ENCODE measurements at regions not wholly inside any gene's neighbourhood (a gene's known extent, or its start where the extent isn't known, plus 50 kb on each side); places are given as distances from the start of the nearest gene placed in this dataset.

GRCh38 chr2:65812887-65813286, 380.5 kb upstream of the SPRED2 start:
- no peak overlapping the region for H3K9ac ChIP-seq (ENCODE audit: low read depth, low read length)
- H2AK9ac ChIP-seq (replicated peaks; ENCODE audit: low read depth, low read length, poor library complexity), result no peak overlapping the region
- H3K9me3 ChIP-seq (ENCODE audit: control insufficient read depth, insufficient read depth, low read length), result no peaks in the 10 kb centered on the region
- intact Hi-C loops (cut with micrococcal nuclease), result no loop called here
- no peaks in the 10 kb centered on the region; the same call in 1 of the 2 replicates for H3K27me3 ChIP-seq (ENCODE audit: control insufficient read depth, insufficient read depth, low read length)
- H4K8ac ChIP-seq (ENCODE audit: low read depth in 2 of 2, low read length in 2 of 2), result no peak overlapping the region
- H3K9me1 ChIP-seq (ENCODE audit: insufficient read depth, low read length), result no peaks in the 10 kb centered on the region
- H4K5ac ChIP-seq (ENCODE audit: low read depth, low read length), result no peak overlapping the region
- BruUV-seq (replicated peaks), result no TSS peak
- H4K20me1 ChIP-seq (ENCODE audit: insufficient read depth, low read length), result no peaks in the 10 kb centered on the region
- no peak overlapping the region for H3K14ac ChIP-seq (replicated peaks; ENCODE audit: low read depth, low read length)
- H2BK15ac ChIP-seq (ENCODE audit: low read depth, low read length), result no peak overlapping the region
- no peaks in the 10 kb centered on the region for H3K4me1 ChIP-seq (ENCODE audit: control insufficient read depth, insufficient read depth, low read length)
- H2BK5ac ChIP-seq (ENCODE audit: low read depth, low read length, poor library complexity, severe bottlenecking), result no peak overlapping the region
- dilution Hi-C loops (cut with HindIII; ENCODE audit: low sequenced_read_pairs, unreplicated experiment), result no loop called here
- H3K36me3 ChIP-seq (ENCODE audit: control insufficient read depth, insufficient read depth, low read length), result no peaks in the 10 kb centered on the region
- no peak overlapping the region for H2AK5ac ChIP-seq (ENCODE audit: low read depth, low read length)
- H4K91ac ChIP-seq (ENCODE audit: insufficient read depth, low read depth, low read length), result no peak overlapping the region
- no peak overlapping the region for H3K18ac ChIP-seq (ENCODE audit: low read depth, low read length)
- H3K27ac ChIP-seq (ENCODE audit: insufficient read depth, low read length), result no peak overlapping the region
- no peaks in the 10 kb centered on the region for H3K79me1 ChIP-seq (ENCODE audit: low read depth in 1 of 2, low read length in 2 of 2)
- H3K4me2 ChIP-seq (ENCODE audit: low read depth, low read length), result no peak overlapping the region
- TF ChIP-seq CEBPB (IDR thresholded peaks at IDR 0.05; ENCODE audit: low read depth, low read length) (no peak), POLR2A (IDR thresholded peaks at IDR 0.05; ENCODE audit: low read depth, low read length) (no peak), RFX5 (IDR thresholded peaks at IDR 0.05; ENCODE audit: low read depth, low read length) (no peak), USF2 (IDR thresholded peaks at IDR 0.05; ENCODE audit: low read depth, low read length) (no peak), RAD21 (IDR thresholded peaks at IDR 0.05; ENCODE audit: low read length) (no peak), BHLHE40 (IDR thresholded peaks at IDR 0.05; ENCODE audit: low read depth, low read length) (no peak), MAZ (IDR thresholded peaks at IDR 0.05; ENCODE audit: borderline replicate concordance, low read depth, low read length) (no peak), RCOR1 (IDR thresholded peaks at IDR 0.05; ENCODE audit: insufficient replicate concordance, low read length) (no peak), NFE2L2 (IDR thresholded peaks at IDR 0.05; ENCODE audit: low read depth, low read length) (no peak), FOS (IDR thresholded peaks at IDR 0.05; ENCODE audit: low read depth, low read length) (no peak)
- TF ChIP-seq, protein P1, sequence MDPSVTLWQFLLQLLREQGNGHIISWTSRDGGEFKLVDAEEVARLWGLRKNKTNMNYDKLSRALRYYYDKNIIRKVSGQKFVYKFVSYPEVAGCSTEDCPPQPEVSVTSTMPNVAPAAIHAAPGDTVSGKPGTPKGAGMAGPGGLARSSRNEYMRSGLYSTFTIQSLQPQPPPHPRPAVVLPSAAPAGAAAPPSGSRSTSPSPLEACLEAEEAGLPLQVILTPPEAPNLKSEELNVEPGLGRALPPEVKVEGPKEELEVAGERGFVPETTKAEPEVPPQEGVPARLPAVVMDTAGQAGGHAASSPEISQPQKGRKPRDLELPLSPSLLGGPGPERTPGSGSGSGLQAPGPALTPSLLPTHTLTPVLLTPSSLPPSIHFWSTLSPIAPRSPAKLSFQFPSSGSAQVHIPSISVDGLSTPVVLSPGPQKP (IDR thresholded peaks at IDR 0.05; ENCODE audit: borderline replicate concordance, low read depth, low read length), result no peak
- TF ChIP-seq, protein P2, sequence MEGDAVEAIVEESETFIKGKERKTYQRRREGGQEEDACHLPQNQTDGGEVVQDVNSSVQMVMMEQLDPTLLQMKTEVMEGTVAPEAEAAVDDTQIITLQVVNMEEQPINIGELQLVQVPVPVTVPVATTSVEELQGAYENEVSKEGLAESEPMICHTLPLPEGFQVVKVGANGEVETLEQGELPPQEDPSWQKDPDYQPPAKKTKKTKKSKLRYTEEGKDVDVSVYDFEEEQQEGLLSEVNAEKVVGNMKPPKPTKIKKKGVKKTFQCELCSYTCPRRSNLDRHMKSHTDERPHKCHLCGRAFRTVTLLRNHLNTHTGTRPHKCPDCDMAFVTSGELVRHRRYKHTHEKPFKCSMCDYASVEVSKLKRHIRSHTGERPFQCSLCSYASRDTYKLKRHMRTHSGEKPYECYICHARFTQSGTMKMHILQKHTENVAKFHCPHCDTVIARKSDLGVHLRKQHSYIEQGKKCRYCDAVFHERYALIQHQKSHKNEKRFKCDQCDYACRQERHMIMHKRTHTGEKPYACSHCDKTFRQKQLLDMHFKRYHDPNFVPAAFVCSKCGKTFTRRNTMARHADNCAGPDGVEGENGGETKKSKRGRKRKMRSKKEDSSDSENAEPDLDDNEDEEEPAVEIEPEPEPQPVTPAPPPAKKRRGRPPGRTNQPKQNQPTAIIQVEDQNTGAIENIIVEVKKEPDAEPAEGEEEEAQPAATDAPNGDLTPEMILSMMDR (conservative IDR thresholded peaks at IDR 0.05; ENCODE audit: low read depth, low read length), result no peak
- no peak overlapping the region for H3K56ac ChIP-seq (ENCODE audit: extremely low read depth, insufficient read depth, low read length)
- no CpG with 5 or more reads among the region's 3 CpGs for WGBS, 2 experiments (ENCODE audit: extremely low coverage in 2 of 2, insufficient read length in 1 of 2)
- ATAC-seq (ENCODE audit: low read depth) (no peak), DNase-seq (no peak)
- POLR2A ChIA-PET (ENCODE audit: unreplicated experiment), result no interaction called here
- in situ Hi-C loops (cut with MboI; ENCODE audit: low sequenced_read_pairs), result no loop called here
- no peak overlapping the region for H3K4me3 ChIP-seq (ENCODE audit: insufficient read depth, low read depth, low read length)
- no peak overlapping the region for H2BK20ac ChIP-seq (ENCODE audit: low read depth, low read length)
- H3K23ac ChIP-seq (ENCODE audit: low read depth, low read length), result no peak overlapping the region
- H2BK120ac ChIP-seq (ENCODE audit: low read depth, low read length), result no peak overlapping the region
- H3K4ac ChIP-seq (ENCODE audit: low read depth, low read length), result no peak overlapping the region
- H2AFZ ChIP-seq (replicated peaks; ENCODE audit: low read length, poor library complexity), result no peak overlapping the region
- CTCF ChIA-PET, result no interaction called here

Measured in IMR-90 (cell line).